GM19452 (cell line): ENCODE measurements at regions not wholly inside any gene's neighbourhood (a gene's known extent, or its start where the extent isn't known, plus 50 kb on each side); places are given as distances from the start of the nearest gene placed in this dataset.
A peak's percentile ranks its signal among the peaks of the same experiment; 100 is the strongest.
"Not testable (repeated sequence)": the region's sequence is repeated elsewhere in the genome, so short reads cannot be mapped to it uniquely, and the experiment has no call there.

Source experiments
- ATAC-seq: cut with Tn5 transposase; IDR thresholded peaks from one replicate; pipeline ENCODE4 v1.9.1; 2021; ENCODE audit not compliant: unreplicated experiment

- ATAC-seq = peak; percentile 82
Measured at GRCh38 chr12:85424581-85425348, 144.7 kb downstream of the ALX1 start.

- no peak for ATAC-seq
Measured at GRCh38 chr12:85425349-85425612, 145.3 kb downstream of the ALX1 start.

GRCh38 chr12:85425926-85426325 is 145.9 kb downstream of the ALX1 start:
- ATAC-seq = no peak

- not testable (repeated sequence) for ATAC-seq
Measured at GRCh38 chr12:85433148-85433547, 153.1 kb downstream of the ALX1 start.

GRCh38 chr12:85440271-85440670 is 160.3 kb downstream of the ALX1 start:
- no peak for ATAC-seq

- ATAC-seq = no peak
Measured at GRCh38 chr12:85441025-85441424, 161.0 kb downstream of the ALX1 start.

GRCh38 chr12:85441741-85442140 is 161.7 kb downstream of the ALX1 start:
- ATAC-seq = no peak

GRCh38 chr12:85445060-85445938 is 165.3 kb downstream of the ALX1 start:
- ATAC-seq = no peak

- no peak for ATAC-seq
Measured at GRCh38 chr12:85448031-85448430, 168.0 kb downstream of the ALX1 start.

GRCh38 chr12:85448548-85449139 is 168.6 kb downstream of the ALX1 start:
- no peak for ATAC-seq

GRCh38 chr12:85457016-85457415 is 177.0 kb downstream of the ALX1 start:
- no peak for ATAC-seq

- no peak for ATAC-seq
Measured at GRCh38 chr12:85461127-85461526, 181.1 kb downstream of the ALX1 start.

GRCh38 chr12:85462888-85463287 is 182.9 kb downstream of the ALX1 start:
- ATAC-seq = no peak

- no peak for ATAC-seq
Measured at GRCh38 chr12:85466890-85467289, 186.9 kb downstream of the ALX1 start.

- peak; percentile 96 for ATAC-seq
Measured at GRCh38 chr12:85468356-85469157, 188.5 kb downstream of the ALX1 start.

- ATAC-seq = not testable (repeated sequence)
Measured at GRCh38 chr12:85469158-85470086, 189.4 kb downstream of the ALX1 start.

- not testable (repeated sequence) for ATAC-seq
Measured at GRCh38 chr12:85475277-85475676, 195.3 kb downstream of the ALX1 start.

GRCh38 chr12:85476756-85477155 is 196.7 kb downstream of the ALX1 start:
- ATAC-seq = no peak

- ATAC-seq = peak; percentile 91
Measured at GRCh38 chr12:85484387-85484786, 204.4 kb downstream of the ALX1 start.

- no peak for ATAC-seq
Measured at GRCh38 chr12:85489194-85489593, 209.2 kb downstream of the ALX1 start.
